GM12865 (cell line): ENCODE measurements at regions not wholly inside any gene's neighbourhood (a gene's known extent, or its start where the extent isn't known, plus 50 kb on each side); places are given as distances from the start of the nearest gene placed in this dataset.

Source experiments
- DNase-seq: peaks from one replicate; pipeline ENCODE4 v3.0.0; 2010; ENCODE audit warnings: low read depth
- H3K4me3 ChIP-seq: 2 replicates; pipeline ENCODE4 v1.5.1; 2011; ENCODE audit warnings: mild to moderate bottlenecking, low read depth, low read length, control low read depth
- CTCF ChIP-seq: IDR thresholded peaks from 2 replicates; pipeline ENCODE4 v1.5.1; 2011; ENCODE audit warnings: low read length, control low read depth, low read depth, inconsistent platforms; ENCODE audit not compliant: insufficient read depth; ENCODE audit errors: missing control alignments

- no peak for DNase-seq
Observed at GRCh38 chr2:207265332-207265731, 99.6 kb upstream of the KLF7 start.

GRCh38 chr2:207265869-207266268 is 100.1 kb upstream of the KLF7 start:
- no peak overlapping the region for H3K4me3 ChIP-seq
- DNase-seq = no peak
- no peak for TF ChIP-seq CTCF

More at GRCh38 chr2:207265332-207265731, 99.6 kb upstream of the KLF7 start:
- TF ChIP-seq CTCF = no peak
- H3K4me3 ChIP-seq = no peak overlapping the region

- H3K4me3 ChIP-seq = no peak overlapping the region
- no peak for DNase-seq
- TF ChIP-seq CTCF = no peak
Observed at GRCh38 chr2:207266648-207267047, 100.9 kb upstream of the KLF7 start.

GRCh38 chr2:207269038-207269437 is 103.3 kb upstream of the KLF7 start:
- H3K4me3 ChIP-seq = no peak overlapping the region
- no peak for TF ChIP-seq CTCF
- no peak for DNase-seq

- H3K4me3 ChIP-seq = no peak overlapping the region
- no peak for DNase-seq
- TF ChIP-seq CTCF = no peak
Observed at GRCh38 chr2:207274530-207275189, 108.9 kb upstream of the KLF7 start.

- no peak overlapping the region for H3K4me3 ChIP-seq
- TF ChIP-seq CTCF = no peak
- no peak for DNase-seq
Observed at GRCh38 chr2:207275779-207276178, 110.0 kb upstream of the KLF7 start.

- TF ChIP-seq CTCF = no peak
- H3K4me3 ChIP-seq = no peak overlapping the region
- no peak for DNase-seq
Observed at GRCh38 chr2:207276248-207276647, 110.5 kb upstream of the KLF7 start.
